ENCODE measurements at regions not wholly inside any gene's neighbourhood (a gene's known extent, or its start where the extent isn't known, plus 50 kb on each side); places are given as distances from the start of the nearest gene placed in this dataset.

DNA sequence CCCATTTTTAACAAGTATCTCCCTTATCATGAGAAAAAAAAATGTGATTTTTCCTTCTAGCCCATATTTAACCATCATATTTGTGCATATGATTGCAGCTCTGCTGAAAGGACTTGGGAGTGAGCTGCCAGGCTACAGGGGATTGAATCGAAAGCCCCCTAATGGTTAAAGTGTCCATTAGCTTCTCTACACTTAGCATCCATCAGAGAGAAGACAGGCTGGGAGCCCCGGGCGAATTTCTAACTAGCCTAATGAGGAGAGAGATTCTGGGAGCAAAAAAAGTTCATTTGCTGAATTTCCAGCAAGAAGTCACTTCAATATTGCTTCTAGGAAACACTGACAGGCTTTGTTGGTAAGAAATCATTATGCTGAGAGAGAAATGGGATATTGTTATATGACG is 848.8 kb downstream of the TDRD15 start:
- Histone ChIP-seq H3K4me3 (ENCODE audit: extremely low read depth, insufficient read depth, low read length, poor library complexity, severe bottlenecking) (no peak overlapping the region), H3K4me1 (ENCODE audit: control insufficient read depth, insufficient read depth, low read length, poor library complexity, severe bottlenecking) (no peaks in the 10 kb centered on the region), H3K9me3 (ENCODE audit: control insufficient read depth, low read length) (no peaks in the 10 kb centered on the region), H3K27ac (ENCODE audit: low read depth, low read length, severe bottlenecking) (no peak overlapping the region), H3K36me3 (ENCODE audit: control insufficient read depth, insufficient read depth, low read length) (no peaks in the 10 kb centered on the region)
- WGBS, 2 experiments (ENCODE audit: insufficient coverage in 2 of 2) = no CpG with 5 or more reads among the region's 4 CpGs

DNA sequence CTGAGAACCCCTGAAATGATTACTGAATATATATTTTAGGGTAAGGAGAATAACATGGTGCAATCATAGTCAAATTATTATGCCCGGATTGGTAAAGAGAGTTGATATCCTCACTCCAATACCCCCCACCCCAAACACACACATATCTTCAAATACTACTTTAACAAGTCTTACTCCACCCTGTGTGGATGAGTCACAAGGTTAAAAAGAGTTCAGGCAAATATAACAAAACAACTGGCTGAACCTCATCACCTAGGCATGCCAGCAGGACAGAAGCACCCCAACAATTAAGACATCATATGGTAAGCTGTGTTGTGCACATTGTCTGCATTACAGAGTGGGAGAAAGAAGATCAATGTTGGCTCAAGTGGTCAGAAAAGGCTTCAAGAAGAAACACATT is 857.4 kb downstream of the TDRD15 start:
- H3K27ac ChIP-seq (ENCODE audit: low read depth, low read length, severe bottlenecking) = no peak overlapping the region
- no peak overlapping the region for H3K4me3 ChIP-seq (ENCODE audit: extremely low read depth, insufficient read depth, low read length, poor library complexity, severe bottlenecking)
- H3K4me1 ChIP-seq (ENCODE audit: control insufficient read depth, insufficient read depth, low read length, poor library complexity, severe bottlenecking) = no peaks in the 10 kb centered on the region
- H3K36me3 ChIP-seq (ENCODE audit: control insufficient read depth, insufficient read depth, low read length) = no peaks in the 10 kb centered on the region
- H3K9me3 ChIP-seq (ENCODE audit: control insufficient read depth, low read length) = no peaks in the 10 kb centered on the region
- no CpG with 5 or more reads among the region's 1 CpG for WGBS, 2 experiments (ENCODE audit: insufficient coverage in 2 of 2)

DNA sequence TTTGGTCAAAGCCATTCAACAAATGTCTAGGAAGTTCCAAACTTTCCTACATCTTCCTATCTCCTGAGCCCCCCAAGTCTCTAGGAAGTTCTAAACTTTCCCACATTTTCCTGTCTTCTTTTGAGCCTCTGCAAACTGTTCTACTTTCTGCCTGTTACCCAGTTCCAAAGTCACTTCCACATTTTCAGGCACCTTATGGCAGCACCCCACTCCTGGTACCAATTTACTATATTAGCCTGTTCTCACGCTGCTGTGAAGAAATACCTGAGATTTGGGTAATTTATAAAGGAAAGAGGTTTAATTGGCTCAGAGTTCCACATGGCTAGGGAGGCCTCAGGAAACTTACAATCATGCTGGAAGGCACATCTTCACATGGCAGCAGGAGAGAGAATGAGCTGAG is 869.2 kb downstream of the TDRD15 start:
- H3K4me3 ChIP-seq (ENCODE audit: extremely low read depth, insufficient read depth, low read length, poor library complexity, severe bottlenecking) = no peak overlapping the region

DNA sequence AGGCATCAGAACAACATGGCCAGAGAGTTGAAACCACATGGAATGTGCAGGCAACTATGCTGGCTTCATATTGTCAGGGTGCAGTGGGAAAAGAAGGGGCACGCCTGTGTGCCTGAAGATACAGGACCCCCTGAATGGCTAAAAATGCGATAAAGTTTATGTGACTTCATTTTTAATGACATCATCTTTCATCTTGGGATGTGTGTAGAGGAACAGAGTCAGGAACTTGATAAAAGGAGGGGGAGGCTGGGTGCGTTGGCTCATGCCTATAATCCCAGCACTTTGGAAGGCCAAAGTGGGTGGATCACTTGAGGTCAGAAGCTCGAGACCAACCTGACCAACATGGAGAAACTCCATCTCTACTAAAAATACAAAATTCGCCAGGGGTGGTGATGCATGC is 872.6 kb downstream of the TDRD15 start:
- H3K36me3 ChIP-seq (ENCODE audit: control insufficient read depth, insufficient read depth, low read length) = no peaks in the 10 kb centered on the region
- WGBS, 2 experiments (ENCODE audit: insufficient coverage in 2 of 2) = 82 to 90% methylated on average over 2 to 4 of the region's 5 CpGs
- H3K9me3 ChIP-seq (ENCODE audit: control insufficient read depth, low read length) = peaks cover 15% of the 10 kb centered on the region

More for the DNA sequence above, 869.2 kb downstream of the TDRD15 start:
- H3K9me3 ChIP-seq (ENCODE audit: control insufficient read depth, low read length) = peaks cover 15% of the 10 kb centered on the region
- H3K4me1 ChIP-seq (ENCODE audit: control insufficient read depth, insufficient read depth, low read length, poor library complexity, severe bottlenecking) = no peaks in the 10 kb centered on the region
- H3K27ac ChIP-seq (ENCODE audit: low read depth, low read length, severe bottlenecking) = no peak overlapping the region
- WGBS, 2 experiments (ENCODE audit: insufficient coverage in 2 of 2) = 86% methylated on average over 1 of the region's 1 CpG; no CpG with 5 or more reads in 1 of the 2 experiments
- H3K36me3 ChIP-seq (ENCODE audit: control insufficient read depth, insufficient read depth, low read length) = no peaks in the 10 kb centered on the region

GRCh38 chr2:21999522-21999921 is 875.8 kb downstream of the TDRD15 start:
- no peak overlapping the region for H3K4me3 ChIP-seq (ENCODE audit: extremely low read depth, insufficient read depth, low read length, poor library complexity, severe bottlenecking)
- WGBS, 2 experiments (ENCODE audit: insufficient coverage in 2 of 2) = no CpG with 5 or more reads among the region's 1 CpG
- H3K4me1 ChIP-seq (ENCODE audit: control insufficient read depth, insufficient read depth, low read length, poor library complexity, severe bottlenecking) = no peaks in the 10 kb centered on the region
- H3K27ac ChIP-seq (ENCODE audit: low read depth, low read length, severe bottlenecking) = no peak overlapping the region
- H3K9me3 ChIP-seq (ENCODE audit: control insufficient read depth, low read length) = no peaks in the 10 kb centered on the region
- no peaks in the 10 kb centered on the region for H3K36me3 ChIP-seq (ENCODE audit: control insufficient read depth, insufficient read depth, low read length)

More for the DNA sequence above, 872.6 kb downstream of the TDRD15 start:
- no peaks in the 10 kb centered on the region for H3K4me1 ChIP-seq (ENCODE audit: control insufficient read depth, insufficient read depth, low read length, poor library complexity, severe bottlenecking)
- H3K4me3 ChIP-seq (ENCODE audit: extremely low read depth, insufficient read depth, low read length, poor library complexity, severe bottlenecking) = no peak overlapping the region
- no peak overlapping the region for H3K27ac ChIP-seq (ENCODE audit: low read depth, low read length, severe bottlenecking)

GRCh38 chr2:22002066-22002465 is 878.3 kb downstream of the TDRD15 start:
- Histone ChIP-seq H3K36me3 (ENCODE audit: control insufficient read depth, insufficient read depth, low read length) (no peaks in the 10 kb centered on the region), H3K9me3 (ENCODE audit: control insufficient read depth, low read length) (no peaks in the 10 kb centered on the region), H3K4me3 (ENCODE audit: extremely low read depth, insufficient read depth, low read length, poor library complexity, severe bottlenecking) (no peak overlapping the region), H3K27ac (ENCODE audit: low read depth, low read length, severe bottlenecking) (no peak overlapping the region), H3K4me1 (ENCODE audit: control insufficient read depth, insufficient read depth, low read length, poor library complexity, severe bottlenecking) (no peaks in the 10 kb centered on the region)
- WGBS, 2 experiments (ENCODE audit: insufficient coverage in 2 of 2) = no CpG with 5 or more reads among the region's 1 CpG

GRCh38 chr2:22003270-22003669 is 879.5 kb downstream of the TDRD15 start:
- Histone ChIP-seq H3K9me3 (ENCODE audit: control insufficient read depth, low read length) (no peaks in the 10 kb centered on the region), H3K4me1 (ENCODE audit: control insufficient read depth, insufficient read depth, low read length, poor library complexity, severe bottlenecking) (no peaks in the 10 kb centered on the region), H3K27ac (ENCODE audit: low read depth, low read length, severe bottlenecking) (no peak overlapping the region), H3K4me3 (ENCODE audit: extremely low read depth, insufficient read depth, low read length, poor library complexity, severe bottlenecking) (no peak overlapping the region), H3K36me3 (ENCODE audit: control insufficient read depth, insufficient read depth, low read length) (no peaks in the 10 kb centered on the region)
- no CpG with 5 or more reads among the region's 3 CpGs for WGBS, 2 experiments (ENCODE audit: insufficient coverage in 2 of 2)

GRCh38 chr2:22011048-22011447 is 887.3 kb downstream of the TDRD15 start:
- WGBS, 2 experiments (ENCODE audit: insufficient coverage in 2 of 2) = 57% methylated on average over 1 of the region's 1 CpG; no CpG with 5 or more reads in 1 of the 2 experiments

DNA sequence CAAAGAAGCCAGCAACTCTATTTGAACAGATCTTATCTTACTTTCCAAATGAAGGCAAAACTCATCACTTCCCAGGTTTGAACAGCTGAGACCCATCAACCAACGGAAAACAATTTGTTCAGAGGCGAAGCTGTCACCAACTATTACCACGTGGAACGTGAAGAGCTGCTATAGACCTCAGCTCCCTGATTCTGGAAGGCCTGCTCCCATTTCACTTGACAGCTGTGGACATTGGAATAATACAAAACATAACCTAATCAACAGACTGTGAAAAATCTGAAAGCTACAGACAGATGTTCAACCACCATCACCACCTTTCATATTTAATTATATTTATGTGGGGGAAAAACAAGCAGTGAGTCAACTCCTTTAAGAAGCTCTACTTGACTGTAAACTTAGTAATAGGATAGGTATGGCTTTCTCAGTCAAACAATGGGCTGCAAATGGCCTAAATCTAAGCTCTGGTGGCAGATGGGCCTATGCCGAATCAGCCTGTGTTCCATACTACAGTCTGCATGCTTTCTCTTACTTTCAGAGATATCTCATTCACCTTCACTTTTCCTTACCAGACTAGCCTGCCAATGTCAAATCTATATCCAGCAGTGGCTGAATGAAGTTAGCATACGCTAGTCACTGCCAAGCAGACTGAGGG is 896.4 kb downstream of the TDRD15 start:
- Histone ChIP-seq H3K36me3 (ENCODE audit: control insufficient read depth, insufficient read depth, low read length) (no peaks in the 10 kb centered on the region), H3K27ac (ENCODE audit: low read depth, low read length, severe bottlenecking) (no peak overlapping the region)

More at GRCh38 chr2:22011048-22011447, 887.3 kb downstream of the TDRD15 start:
- H3K27ac ChIP-seq (ENCODE audit: low read depth, low read length, severe bottlenecking) = no peak overlapping the region
- no peaks in the 10 kb centered on the region for H3K36me3 ChIP-seq (ENCODE audit: control insufficient read depth, insufficient read depth, low read length)
- H3K4me3 ChIP-seq (ENCODE audit: extremely low read depth, insufficient read depth, low read length, poor library complexity, severe bottlenecking) = no peak overlapping the region
- H3K4me1 ChIP-seq (ENCODE audit: control insufficient read depth, insufficient read depth, low read length, poor library complexity, severe bottlenecking) = no peaks in the 10 kb centered on the region
- no peaks in the 10 kb centered on the region for H3K9me3 ChIP-seq (ENCODE audit: control insufficient read depth, low read length)

DNA sequence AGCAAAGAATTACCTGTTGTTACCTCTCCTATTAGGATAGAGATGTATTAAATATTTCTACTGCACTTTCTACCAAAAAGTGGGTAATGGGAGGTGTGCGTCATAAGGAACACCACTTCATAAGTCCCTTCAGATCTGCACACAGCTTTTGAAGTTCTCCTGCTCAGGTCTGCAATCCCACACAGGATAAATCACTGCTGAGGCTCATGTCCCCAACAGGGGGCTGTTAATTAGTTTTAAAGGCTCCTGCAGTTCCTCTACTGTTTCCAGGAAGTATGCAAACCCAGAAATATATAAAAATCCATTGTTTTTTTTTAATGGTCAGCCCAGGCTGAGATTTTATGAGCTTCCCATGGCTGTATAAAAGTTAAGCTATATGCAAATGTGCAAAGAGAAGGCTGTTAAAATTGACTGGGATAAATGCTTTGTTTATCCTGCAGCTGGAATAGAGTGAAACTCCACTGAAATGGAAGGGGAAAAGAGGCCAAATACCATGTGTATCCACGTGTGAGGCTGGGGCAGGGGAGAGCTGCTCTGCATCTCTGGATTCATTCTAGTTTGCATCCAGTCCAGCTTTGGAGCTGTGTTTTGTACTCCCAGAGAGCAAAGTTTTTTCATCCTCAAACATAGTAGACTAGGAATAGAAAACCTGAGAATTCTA is 903.7 kb downstream of the TDRD15 start:
- H3K27ac ChIP-seq (ENCODE audit: low read depth, low read length, severe bottlenecking) = no peak overlapping the region
- H3K36me3 ChIP-seq (ENCODE audit: control insufficient read depth, insufficient read depth, low read length) = no peaks in the 10 kb centered on the region
- no peak overlapping the region for H3K4me3 ChIP-seq (ENCODE audit: extremely low read depth, insufficient read depth, low read length, poor library complexity, severe bottlenecking)
- H3K9me3 ChIP-seq (ENCODE audit: control insufficient read depth, low read length) = no peaks in the 10 kb centered on the region
- WGBS, 2 experiments (ENCODE audit: insufficient coverage in 2 of 2) = 25% methylated on average over 1 of the region's 2 CpGs; no CpG with 5 or more reads in 1 of the 2 experiments
- no peaks in the 10 kb centered on the region for H3K4me1 ChIP-seq (ENCODE audit: control insufficient read depth, insufficient read depth, low read length, poor library complexity, severe bottlenecking)

More for the DNA sequence above, 896.4 kb downstream of the TDRD15 start:
- no peaks in the 10 kb centered on the region for H3K9me3 ChIP-seq (ENCODE audit: control insufficient read depth, low read length)
- WGBS, 2 experiments (ENCODE audit: insufficient coverage in 2 of 2) = 59 to 94% methylated on average over 2 to 5 of the region's 6 CpGs
- no peak overlapping the region for H3K4me3 ChIP-seq (ENCODE audit: extremely low read depth, insufficient read depth, low read length, poor library complexity, severe bottlenecking)
- H3K4me1 ChIP-seq (ENCODE audit: control insufficient read depth, insufficient read depth, low read length, poor library complexity, severe bottlenecking) = no peaks in the 10 kb centered on the region

- H3K27ac ChIP-seq (ENCODE audit: low read depth, low read length, severe bottlenecking) = no peak overlapping the region
- no peaks in the 10 kb centered on the region for H3K36me3 ChIP-seq (ENCODE audit: control insufficient read depth, insufficient read depth, low read length)
- no peaks in the 10 kb centered on the region for H3K4me1 ChIP-seq (ENCODE audit: control insufficient read depth, insufficient read depth, low read length, poor library complexity, severe bottlenecking)
- H3K9me3 ChIP-seq (ENCODE audit: control insufficient read depth, low read length) = no peaks in the 10 kb centered on the region
- no peak overlapping the region for H3K4me3 ChIP-seq (ENCODE audit: extremely low read depth, insufficient read depth, low read length, poor library complexity, severe bottlenecking)
- WGBS, 2 experiments (ENCODE audit: insufficient coverage in 2 of 2) = 91 to 92% methylated on average over 1 of the region's 1 CpG
Observed at GRCh38 chr2:22035361-22035830, 911.6 kb downstream of the TDRD15 start.
